HEK293 (cell line): ENCODE measurements at regions not wholly inside any gene's neighbourhood (a gene's known extent, or its start where the extent isn't known, plus 50 kb on each side); places are given as distances from the start of the nearest gene placed in this dataset.

Source experiments
- CTCF ChIP-seq: fragments of 450-650 bp; formaldehyde crosslinking; IDR thresholded peaks from 2 replicates; pipeline ENCODE4 v1.5.1; 2016; ENCODE audit warnings: missing biosample characterization, missing genetic modification characterization
- ELK4 ChIP-seq: IDR thresholded peaks from 2 replicates; pipeline ENCODE4 v1.6.1; 2011; ENCODE audit warnings: mild to moderate bottlenecking, low read depth, low read length, borderline replicate concordance
- GFI1B ChIP-seq: fragments of 450-650 bp; formaldehyde crosslinking; IDR thresholded peaks from 2 replicates; pipeline ENCODE4 v1.5.1; 2016; ENCODE audit warnings: missing biosample characterization, missing genetic modification characterization
- PRDM1 ChIP-seq: fragments of 450-650 bp; formaldehyde crosslinking; IDR thresholded peaks from 2 replicates; pipeline ENCODE4; 2016; ENCODE audit warnings: missing biosample characterization, missing genetic modification characterization
- SCRT2 ChIP-seq: fragments of 450-650 bp; formaldehyde crosslinking; IDR thresholded peaks from 2 replicates; pipeline ENCODE4 v1.5.1; 2016; ENCODE audit warnings: missing biosample characterization, missing genetic modification characterization
- WT1 ChIP-seq: fragments of 450-650 bp; formaldehyde crosslinking; IDR thresholded peaks from 2 replicates; pipeline ENCODE4 v1.5.1; 2016; ENCODE audit warnings: missing biosample characterization, missing genetic modification characterization
- ZBTB1 ChIP-seq: fragments of 450-650 bp; formaldehyde crosslinking; IDR thresholded peaks from 2 replicates; pipeline ENCODE4 v1.5.1; 2016; ENCODE audit warnings: missing biosample characterization, missing genetic modification characterization
- ZBTB26 ChIP-seq: fragments of 450-650 bp; formaldehyde crosslinking; optimal IDR thresholded peaks from 2 replicates; pipeline ENCODE3; 2016; ENCODE audit warnings: missing biosample characterization, mild to moderate bottlenecking, missing genetic modification characterization
- ZBTB8A ChIP-seq: fragments of 450-650 bp; formaldehyde crosslinking; IDR thresholded peaks from 2 replicates; pipeline ENCODE4 v1.5.1; 2016; ENCODE audit warnings: missing biosample characterization, missing genetic modification characterization
- ZFHX2 ChIP-seq: fragments of 450-650 bp; formaldehyde crosslinking; conservative IDR thresholded peaks from 2 replicates; pipeline ENCODE4 v1.5.1; 2016; ENCODE audit warnings: missing biosample characterization, missing genetic modification characterization
- ZNF132 ChIP-seq: fragments of 450-650 bp; formaldehyde crosslinking; IDR thresholded peaks from 2 replicates; pipeline ENCODE4 v1.5.1; 2017; ENCODE audit warnings: missing biosample characterization, missing genetic modification characterization, borderline replicate concordance
- ZNF146 ChIP-seq: fragments of 450-650 bp; formaldehyde crosslinking; IDR thresholded peaks from 2 replicates; pipeline ENCODE4 v1.5.1; 2016; ENCODE audit warnings: missing biosample characterization, missing genetic modification characterization
- ZNF148 ChIP-seq: fragments of 450-650 bp; formaldehyde crosslinking; IDR thresholded peaks from 2 replicates; pipeline ENCODE4 v1.5.0; 2017; ENCODE audit warnings: missing biosample characterization, missing genetic modification characterization, borderline replicate concordance
- ZNF174 ChIP-seq: fragments of 450-650 bp; formaldehyde crosslinking; IDR thresholded peaks from 2 replicates; pipeline ENCODE4 v1.5.0; 2017; ENCODE audit warnings: missing biosample characterization, mild to moderate bottlenecking, missing genetic modification characterization
- ZNF221 ChIP-seq: fragments of 450-650 bp; formaldehyde crosslinking; IDR thresholded peaks from 2 replicates; pipeline ENCODE4 v1.5.1; 2017; ENCODE audit warnings: missing biosample characterization, missing genetic modification characterization, borderline replicate concordance
- ZNF248 ChIP-seq: fragments of 450-650 bp; formaldehyde crosslinking; IDR thresholded peaks from 2 replicates; pipeline ENCODE4 v1.5.1; 2017; ENCODE audit warnings: missing biosample characterization, missing genetic modification characterization
- ZNF266 ChIP-seq: fragments of 450-650 bp; formaldehyde crosslinking; IDR thresholded peaks from 2 replicates; pipeline ENCODE4 v1.5.1; 2016; ENCODE audit warnings: missing biosample characterization, missing genetic modification characterization, low read depth
- ZNF335 ChIP-seq: fragments of 450-650 bp; formaldehyde crosslinking; conservative IDR thresholded peaks from 2 replicates; pipeline ENCODE4 v1.5.1; 2016; ENCODE audit warnings: missing biosample characterization, missing genetic modification characterization
- ZNF501 ChIP-seq: fragments of 450-650 bp; formaldehyde crosslinking; IDR thresholded peaks from 2 replicates; pipeline ENCODE4 v1.5.1; 2016; ENCODE audit warnings: missing biosample characterization, missing genetic modification characterization
- ZNF510 ChIP-seq: fragments of 450-650 bp; formaldehyde crosslinking; IDR thresholded peaks from 2 replicates; pipeline ENCODE4 v1.5.1; 2018; ENCODE audit warnings: mild to moderate bottlenecking, missing genetic modification characterization, missing biosample characterization; ENCODE audit not compliant: insufficient replicate concordance
- ZNF548 ChIP-seq: fragments of 450-650 bp; formaldehyde crosslinking; IDR thresholded peaks from 2 replicates; pipeline ENCODE4 v1.5.1; 2016; ENCODE audit warnings: missing biosample characterization, missing genetic modification characterization
- ZNF555 ChIP-seq: fragments of 450-650 bp; formaldehyde crosslinking; conservative IDR thresholded peaks from 2 replicates; pipeline ENCODE4 v1.5.1; 2017; ENCODE audit warnings: missing biosample characterization, mild to moderate bottlenecking, missing genetic modification characterization, inconsistent platforms
- ZNF571 ChIP-seq: fragments of 450-650 bp; formaldehyde crosslinking; IDR thresholded peaks from 2 replicates; pipeline ENCODE4 v1.5.0; 2017; ENCODE audit warnings: missing biosample characterization, missing genetic modification characterization
- ZNF585B ChIP-seq: fragments of 450-650 bp; formaldehyde crosslinking; IDR thresholded peaks from 2 replicates; pipeline ENCODE4 v1.5.1; 2016; ENCODE audit warnings: missing biosample characterization, missing genetic modification characterization
- ZNF600 ChIP-seq: fragments of 450-650 bp; formaldehyde crosslinking; IDR thresholded peaks from 2 replicates; pipeline ENCODE4 v1.5.1; 2016; ENCODE audit warnings: missing biosample characterization, missing genetic modification characterization
- ZNF610 ChIP-seq: fragments of 450-650 bp; formaldehyde crosslinking; IDR thresholded peaks from 2 replicates; pipeline ENCODE4 v1.5.1; 2016; ENCODE audit warnings: missing biosample characterization, missing genetic modification characterization, borderline replicate concordance
- ZNF621 ChIP-seq: fragments of 450-650 bp; formaldehyde crosslinking; IDR thresholded peaks from 2 replicates; pipeline ENCODE4 v1.5.1; 2017; ENCODE audit warnings: missing biosample characterization, missing genetic modification characterization
- ZNF658 ChIP-seq: fragments of 450-650 bp; formaldehyde crosslinking; IDR thresholded peaks from 2 replicates; pipeline ENCODE4; 2016; ENCODE audit warnings: missing biosample characterization, missing genetic modification characterization
- ZNF670 ChIP-seq: fragments of 450-650 bp; formaldehyde crosslinking; IDR thresholded peaks from 2 replicates; pipeline ENCODE4 v1.5.1; 2016; ENCODE audit warnings: missing biosample characterization, missing genetic modification characterization, low read depth
- ZNF701 ChIP-seq: fragments of 450-650 bp; formaldehyde crosslinking; IDR thresholded peaks from 2 replicates; pipeline ENCODE4 v1.5.1; 2016; ENCODE audit warnings: missing biosample characterization, missing genetic modification characterization
- ZNF747 ChIP-seq: fragments of 450-650 bp; formaldehyde crosslinking; IDR thresholded peaks from 2 replicates; pipeline ENCODE4 v1.5.1; 2016; ENCODE audit warnings: missing biosample characterization, missing genetic modification characterization
- ZNF830 ChIP-seq: fragments of 450-650 bp; IDR thresholded peaks from 2 replicates; pipeline ENCODE4 v1.5.0; 2018; ENCODE audit warnings: missing biosample characterization, missing genetic modification characterization, low read depth, mild to moderate bottlenecking, moderate library complexity
- ZSCAN23 ChIP-seq: fragments of 450-650 bp; formaldehyde crosslinking; IDR thresholded peaks from 2 replicates; pipeline ENCODE4 v1.5.1; 2016; ENCODE audit warnings: missing biosample characterization, missing genetic modification characterization
- ZSCAN30 ChIP-seq: fragments of 450-650 bp; IDR thresholded peaks from 2 replicates; pipeline ENCODE4 v1.5.1; 2018; ENCODE audit warnings: missing biosample characterization, mild to moderate bottlenecking, missing genetic modification characterization, moderate library complexity

- TF ChIP-seq CTCF (tag by site-specific recombination), result no peak
- no peak for TF ChIP-seq PRDM1 (tag by site-specific recombination)
- no peak for TF ChIP-seq ZFHX2
- TF ChIP-seq ZNF600 (tag by site-specific recombination), result no peak
- TF ChIP-seq ZNF132 (tag by site-specific recombination), result no peak
- no peak for TF ChIP-seq ZNF830 (tag by site-specific recombination)
- TF ChIP-seq ELK4, result no peak
- no peak for TF ChIP-seq ZNF585B (tag by site-specific recombination)
- TF ChIP-seq ZNF555 (tag by site-specific recombination), result no peak
- TF ChIP-seq ZNF701 (tag by site-specific recombination), result no peak
- TF ChIP-seq ZBTB26, result no peak
- TF ChIP-seq ZNF501 (tag by site-specific recombination), result no peak
- no peak for TF ChIP-seq ZNF335 (tag by site-specific recombination)
- TF ChIP-seq WT1, result peak; percentile 57
- no peak for TF ChIP-seq ZNF221 (tag by site-specific recombination)
- TF ChIP-seq ZBTB8A (tag by site-specific recombination), result peak; percentile 68
- TF ChIP-seq ZSCAN23 (tag by site-specific recombination), result no peak
- TF ChIP-seq ZNF510 (tag by site-specific recombination), result no peak
- no peak for TF ChIP-seq ZNF174 (tag by site-specific recombination)
- no peak for TF ChIP-seq ZNF571 (tag by site-specific recombination)
- TF ChIP-seq SCRT2, result no peak
- no peak for TF ChIP-seq ZNF747 (tag by site-specific recombination)
- no peak for TF ChIP-seq ZNF621
- TF ChIP-seq ZNF548 (tag by site-specific recombination), result no peak
- TF ChIP-seq GFI1B, result peak; percentile 90
- TF ChIP-seq ZNF148 (tag by site-specific recombination), result no peak
- no peak for TF ChIP-seq ZNF658 (tag by site-specific recombination)
- no peak for TF ChIP-seq ZNF266 (tag by site-specific recombination)
- no peak for TF ChIP-seq ZNF670 (tag by site-specific recombination)
- TF ChIP-seq ZNF248 (tag by site-specific recombination), result no peak
- peak; percentile 84 for TF ChIP-seq ZSCAN30 (tag by site-specific recombination)
- TF ChIP-seq ZBTB1 (tag by site-specific recombination), result no peak
- TF ChIP-seq ZNF610 (tag by site-specific recombination), result peak; percentile 85; the same call in 1 of the 2 replicates
- TF ChIP-seq ZNF146 (tag by site-specific recombination), result peak; percentile 31; the same call in 1 of the 2 replicates
These were observed 712.9 kb upstream of the MAP3K7 start (continued) for GRCh38 chr6:91299544-91300491.
